GM12878 (cell line): ENCODE measurements at regions not wholly inside any gene's neighbourhood (a gene's known extent, or its start where the extent isn't known, plus 50 kb on each side); places are given as distances from the start of the nearest gene placed in this dataset.

ENCODE experiments used
- FOXM1 ChIP-seq: IDR thresholded peaks from 2 replicates; pipeline ENCODE4 v1.6.1; 2012; ENCODE audit warnings: low read depth, mild to moderate bottlenecking, inconsistent platforms, low read length, moderate library complexity
- MTA2 ChIP-seq: fragments of 450-650 bp; IDR thresholded peaks from 2 replicates; pipeline ENCODE4 v1.6.1; 2016; ENCODE audit warnings: low read depth, mild to moderate bottlenecking, moderate library complexity
- MXI1 ChIP-seq: fragments of 150-350 bp; IDR thresholded peaks from 2 replicates; pipeline ENCODE4 v1.6.1; 2011; ENCODE audit warnings: low read depth, mild to moderate bottlenecking, inconsistent platforms, low read length, improper control_type of control experiment
- NR2F1 ChIP-seq: fragments of 450-650 bp; conservative IDR thresholded peaks from 2 replicates; pipeline ENCODE4 v1.6.1; 2017; ENCODE audit warnings: mild to moderate bottlenecking
- POLR2A ChIP-seq: IDR thresholded peaks from 2 replicates; pipeline ENCODE4 v1.6.1; 2011; ENCODE audit warnings: low read depth, mild to moderate bottlenecking, low read length
- POLR2AphosphoS5 ChIP-seq: IDR thresholded peaks from 2 replicates; pipeline ENCODE4 v1.6.1; 2011; ENCODE audit warnings: mild to moderate bottlenecking, low read length, inconsistent platforms
- SMAD5 ChIP-seq: IDR thresholded peaks from 2 replicates; pipeline ENCODE4 v1.6.1; 2016; ENCODE audit warnings: antibody characterized with exemption, low read depth
- SMC3 ChIP-seq: IDR thresholded peaks from 2 replicates; pipeline ENCODE4 v1.6.1; 2011; ENCODE audit warnings: low read length, improper control_type of control experiment, borderline replicate concordance
- STAT1 ChIP-seq: fragments of 450-650 bp; conservative IDR thresholded peaks from 2 replicates; pipeline ENCODE4 v1.6.1; 2014; ENCODE audit warnings: antibody characterized with exemption, mild to moderate bottlenecking
- ZNF217 ChIP-seq: fragments of 450-650 bp; IDR thresholded peaks from 2 replicates; pipeline ENCODE4 v1.6.1; 2017; ENCODE audit warnings: antibody characterized with exemption, mild to moderate bottlenecking
- TF ChIP-seq, protein P1 (sequence below): fragments of 450-650 bp; IDR thresholded peaks from 2 replicates; pipeline ENCODE4 v1.6.1; 2017; ENCODE audit warnings: antibody characterized with exemption, mild to moderate bottlenecking, moderate library complexity
- TF ChIP-seq, protein P2 (sequence below), 3 experiments: IDR thresholded peaks in 2 of 3; conservative IDR thresholded peaks in 1 of 3; 2 replicates each; pipeline ENCODE4 v1.5.1; 2011; ENCODE audit warnings: low read depth in 3 of 3, low read length in 3 of 3, mild to moderate bottlenecking in 3 of 3, control low read depth in 2 of 3, moderate library complexity in 2 of 3, inconsistent platforms in 1 of 3, mixed read lengths in 1 of 3; ENCODE audit not compliant: control insufficient read depth in 2 of 3, insufficient read depth in 1 of 3; ENCODE audit errors: extremely low read depth in 1 of 3

DNA sequence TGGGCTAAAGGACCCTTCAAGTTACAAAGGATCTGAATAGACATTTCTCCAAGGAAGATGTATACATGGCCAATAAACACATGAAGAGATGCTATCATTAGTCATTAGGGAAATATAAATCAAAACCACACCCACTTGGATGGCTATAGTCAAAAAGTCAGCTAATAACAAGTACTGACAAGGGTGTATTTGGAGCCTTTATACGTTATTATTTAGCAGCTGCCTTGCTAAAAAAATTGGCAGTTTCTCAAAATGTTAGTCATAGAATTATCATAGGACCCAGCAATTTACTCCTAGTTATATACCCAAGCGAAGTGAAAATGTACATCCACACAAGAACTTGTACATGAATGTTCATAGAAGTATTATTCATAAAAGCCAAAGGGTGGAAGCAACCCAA, 112.7 kb upstream of the DUSP21 start:
- no peak for TF ChIP-seq SMAD5
- TF ChIP-seq, protein P1, sequence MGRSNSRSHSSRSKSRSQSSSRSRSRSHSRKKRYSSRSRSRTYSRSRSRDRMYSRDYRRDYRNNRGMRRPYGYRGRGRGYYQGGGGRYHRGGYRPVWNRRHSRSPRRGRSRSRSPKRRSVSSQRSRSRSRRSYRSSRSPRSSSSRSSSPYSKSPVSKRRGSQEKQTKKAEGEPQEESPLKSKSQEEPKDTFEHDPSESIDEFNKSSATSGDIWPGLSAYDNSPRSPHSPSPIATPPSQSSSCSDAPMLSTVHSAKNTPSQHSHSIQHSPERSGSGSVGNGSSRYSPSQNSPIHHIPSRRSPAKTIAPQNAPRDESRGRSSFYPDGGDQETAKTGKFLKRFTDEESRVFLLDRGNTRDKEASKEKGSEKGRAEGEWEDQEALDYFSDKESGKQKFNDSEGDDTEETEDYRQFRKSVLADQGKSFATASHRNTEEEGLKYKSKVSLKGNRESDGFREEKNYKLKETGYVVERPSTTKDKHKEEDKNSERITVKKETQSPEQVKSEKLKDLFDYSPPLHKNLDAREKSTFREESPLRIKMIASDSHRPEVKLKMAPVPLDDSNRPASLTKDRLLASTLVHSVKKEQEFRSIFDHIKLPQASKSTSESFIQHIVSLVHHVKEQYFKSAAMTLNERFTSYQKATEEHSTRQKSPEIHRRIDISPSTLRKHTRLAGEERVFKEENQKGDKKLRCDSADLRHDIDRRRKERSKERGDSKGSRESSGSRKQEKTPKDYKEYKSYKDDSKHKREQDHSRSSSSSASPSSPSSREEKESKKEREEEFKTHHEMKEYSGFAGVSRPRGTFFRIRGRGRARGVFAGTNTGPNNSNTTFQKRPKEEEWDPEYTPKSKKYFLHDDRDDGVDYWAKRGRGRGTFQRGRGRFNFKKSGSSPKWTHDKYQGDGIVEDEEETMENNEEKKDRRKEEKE, result no peak
- no peak for TF ChIP-seq FOXM1
- no peak for TF ChIP-seq MXI1
- no peak for TF ChIP-seq POLR2AphosphoS5
- TF ChIP-seq POLR2A, result no peak
- no peak for TF ChIP-seq NR2F1
- no peak for TF ChIP-seq ZNF217
- no peak for TF ChIP-seq STAT1
- TF ChIP-seq, protein P2, sequence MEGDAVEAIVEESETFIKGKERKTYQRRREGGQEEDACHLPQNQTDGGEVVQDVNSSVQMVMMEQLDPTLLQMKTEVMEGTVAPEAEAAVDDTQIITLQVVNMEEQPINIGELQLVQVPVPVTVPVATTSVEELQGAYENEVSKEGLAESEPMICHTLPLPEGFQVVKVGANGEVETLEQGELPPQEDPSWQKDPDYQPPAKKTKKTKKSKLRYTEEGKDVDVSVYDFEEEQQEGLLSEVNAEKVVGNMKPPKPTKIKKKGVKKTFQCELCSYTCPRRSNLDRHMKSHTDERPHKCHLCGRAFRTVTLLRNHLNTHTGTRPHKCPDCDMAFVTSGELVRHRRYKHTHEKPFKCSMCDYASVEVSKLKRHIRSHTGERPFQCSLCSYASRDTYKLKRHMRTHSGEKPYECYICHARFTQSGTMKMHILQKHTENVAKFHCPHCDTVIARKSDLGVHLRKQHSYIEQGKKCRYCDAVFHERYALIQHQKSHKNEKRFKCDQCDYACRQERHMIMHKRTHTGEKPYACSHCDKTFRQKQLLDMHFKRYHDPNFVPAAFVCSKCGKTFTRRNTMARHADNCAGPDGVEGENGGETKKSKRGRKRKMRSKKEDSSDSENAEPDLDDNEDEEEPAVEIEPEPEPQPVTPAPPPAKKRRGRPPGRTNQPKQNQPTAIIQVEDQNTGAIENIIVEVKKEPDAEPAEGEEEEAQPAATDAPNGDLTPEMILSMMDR (IDR thresholded peaks at IDR 0.05 in 2 of 3, conservative IDR thresholded peaks at IDR 0.05 in 1 of 3; ENCODE audit: control insufficient read depth in 2 of 3, extremely low read depth in 1 of 3, insufficient read depth in 1 of 3, low read depth in 3 of 3, low read length in 3 of 3), result no peak
- TF ChIP-seq MTA2, result no peak
- TF ChIP-seq SMC3, result no peak
